ENCODE measurements at regions not wholly inside any gene's neighbourhood (a gene's known extent, or its start where the extent isn't known, plus 50 kb on each side); places are given as distances from the start of the nearest gene placed in this dataset.

DNA sequence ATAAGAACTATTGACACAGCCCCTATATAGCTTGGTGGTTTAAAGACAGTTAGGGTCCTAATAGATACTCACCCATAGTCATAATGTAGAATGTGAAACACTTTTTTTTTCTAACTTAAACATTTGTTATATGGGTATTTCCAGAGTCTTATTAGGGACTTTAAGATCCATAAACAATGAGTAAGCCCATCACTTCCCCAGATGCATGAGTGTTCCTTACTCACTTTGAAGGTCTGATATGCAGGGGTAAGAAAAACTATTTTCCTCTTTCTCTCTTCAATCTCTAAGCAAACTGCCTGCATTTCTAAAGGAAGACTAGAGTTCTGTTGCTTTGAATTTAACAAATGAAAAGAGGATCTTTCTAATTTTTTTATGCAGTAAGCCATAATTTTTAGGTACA is 443.6 kb upstream of the PITX2 start (continued):
- TF ChIP-seq GABPA (IDR thresholded peaks at IDR 0.05; ENCODE audit: low read depth), result no peak
- TF ChIP-seq SMARCA5 (IDR thresholded peaks at IDR 0.05), result no peak

DNA sequence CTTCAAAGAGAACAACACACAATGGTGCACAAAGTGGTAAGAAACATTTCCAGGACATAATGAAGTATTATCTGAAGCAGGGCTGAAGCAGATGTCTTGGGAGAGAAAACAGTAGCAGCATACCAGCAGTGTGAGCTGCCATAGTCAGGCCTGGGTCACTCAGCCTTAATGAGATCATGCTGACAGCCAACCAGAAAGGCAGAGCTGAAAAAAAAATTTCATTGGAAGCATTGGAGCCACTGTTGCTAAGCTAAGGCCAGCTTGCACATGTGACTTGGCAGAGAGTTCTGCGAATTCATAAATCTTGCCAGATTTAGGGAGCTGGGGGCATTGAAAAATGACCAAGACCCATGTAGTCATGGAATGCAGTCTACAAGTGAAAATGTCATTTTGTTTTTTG is 444.0 kb upstream of the PITX2 start:
- no TSS peak for BruUV-seq (replicated peaks)
- DNase-seq (ENCODE audit: low read depth, low spot score) (no peak), ATAC-seq (no peak), FAIRE-seq (no peak)
- ChIA-PET RAD21 (ENCODE audit: unreplicated experiment) (no interaction called here), POLR2A (no interaction called here), SMC1A (ENCODE audit: uncharacterized antibody, unreplicated experiment) (no interaction called here), CTCF (no interaction called here)
- no peak overlapping the region for H2AFZ ChIP-seq (ENCODE audit: control insufficient read depth, low read depth, low read length)
- no peaks in the 10 kb centered on the region for H4K20me1 ChIP-seq (ENCODE audit: control insufficient read depth, insufficient read depth)
- H3K36me3 ChIP-seq (ENCODE audit: control insufficient read depth in 2 of 2, insufficient read depth in 2 of 2, low read length in 1 of 2), result no peaks in the 10 kb centered on the region
- H3K4me1 ChIP-seq (ENCODE audit: control insufficient read depth, insufficient read depth, low read length), result no peaks in the 10 kb centered on the region
- H3K27me3 ChIP-seq (replicated peaks in 1 of 2; ENCODE audit: control insufficient read depth in 2 of 2, insufficient read depth in 2 of 2, low read length in 1 of 2), result no peaks in the 10 kb centered on the region
- H3K79me2 ChIP-seq (ENCODE audit: control insufficient read depth, insufficient read depth, low read length), result no peaks in the 10 kb centered on the region
- H3K4me3 ChIP-seq, result no peak overlapping the region
- H3K4me2 ChIP-seq (ENCODE audit: control insufficient read depth, insufficient read depth), result no peak overlapping the region
- no peaks in the 10 kb centered on the region for H3K9me3 ChIP-seq (replicated peaks; ENCODE audit: control insufficient read depth, insufficient read depth, low read length)
- WGBS (ENCODE audit: insufficient coverage, insufficient replicate concordance, low lambda C conversion rate, missing lambda C conversion rate), result 47% methylated on average over 1 of the region's 1 CpG
- TF ChIP-seq MLLT1 (IDR thresholded peaks at IDR 0.05) (no peak), MTA2 (IDR thresholded peaks at IDR 0.05; ENCODE audit: low read depth) (no peak), MXI1 (IDR thresholded peaks at IDR 0.05; ENCODE audit: low read depth, low read length) (no peak), JUNB (IDR thresholded peaks at IDR 0.05) (no peak), ZNF384 (IDR thresholded peaks at IDR 0.05; ENCODE audit: borderline replicate concordance, low read depth, low read length) (no peak), BCL11A (IDR thresholded peaks at IDR 0.05; ENCODE audit: low read depth, low read length) (no peak), YY1 (IDR thresholded peaks at IDR 0.05; ENCODE audit: low read depth, low read length) (no peak), ZBTB33 (IDR thresholded peaks at IDR 0.05) (no peak), SUZ12 (IDR thresholded peaks at IDR 0.05; ENCODE audit: unreplicated experiment) (no peak), ASH2L (IDR thresholded peaks at IDR 0.05; ENCODE audit: borderline replicate concordance, low read depth) (no peak), IKZF1 (conservative IDR thresholded peaks at IDR 0.05) (no peak), IKZF2 (IDR thresholded peaks at IDR 0.05) (no peak), PAX8 (IDR thresholded peaks at IDR 0.05) (no peak), ETV6 (conservative IDR thresholded peaks at IDR 0.05 in 1 of 2, IDR thresholded peaks at IDR 0.05 in 1 of 2; ENCODE audit: borderline replicate concordance in 1 of 2, low read depth in 1 of 2) (no peak), NFYB (IDR thresholded peaks at IDR 0.05; ENCODE audit: insufficient read depth, low read depth, low read length) (no peak)
- in situ Hi-C loops (cut with MboI) (no loop called here), intact Hi-C loops (cut with micrococcal nuclease; ENCODE audit: unreplicated experiment) (no loop called here)
- no peak overlapping the region for H3K27ac ChIP-seq (ENCODE audit: control insufficient read depth, insufficient read depth)
- H3K9ac ChIP-seq (ENCODE audit: control insufficient read depth, insufficient read depth, low read length), result no peak overlapping the region
